Hepatocyte (in vitro differentiated cells): ENCODE measurements at regions not wholly inside any gene's neighbourhood (a gene's known extent, or its start where the extent isn't known, plus 50 kb on each side); places are given as distances from the start of the nearest gene placed in this dataset.

ENCODE experiments used
- EZH2 ChIP-seq: fragments of 200-600 bp; sonication (generic); IDR thresholded peaks from 2 replicates; pipeline ENCODE4 v1.6.1; 2016; ENCODE audit warnings: antibody characterized with exemption, mild to moderate bottlenecking, borderline replicate concordance
- EZH2phosphoT487 ChIP-seq: fragments of 200-600 bp; sonication (generic); IDR thresholded peaks from one replicate; pipeline ENCODE4 v1.6.1; 2018; ENCODE audit warnings: antibody characterized with exemption, mild to moderate bottlenecking, low read depth, moderate library complexity; ENCODE audit not compliant: unreplicated experiment, severe bottlenecking
- TF ChIP-seq, protein P1 (sequence below): fragments of 200-600 bp; sonication (generic); IDR thresholded peaks from 2 replicates; pipeline ENCODE4 v1.5.1; 2016; ENCODE audit warnings: antibody characterized with exemption, mild to moderate bottlenecking; ENCODE audit not compliant: poor library complexity

DNA sequence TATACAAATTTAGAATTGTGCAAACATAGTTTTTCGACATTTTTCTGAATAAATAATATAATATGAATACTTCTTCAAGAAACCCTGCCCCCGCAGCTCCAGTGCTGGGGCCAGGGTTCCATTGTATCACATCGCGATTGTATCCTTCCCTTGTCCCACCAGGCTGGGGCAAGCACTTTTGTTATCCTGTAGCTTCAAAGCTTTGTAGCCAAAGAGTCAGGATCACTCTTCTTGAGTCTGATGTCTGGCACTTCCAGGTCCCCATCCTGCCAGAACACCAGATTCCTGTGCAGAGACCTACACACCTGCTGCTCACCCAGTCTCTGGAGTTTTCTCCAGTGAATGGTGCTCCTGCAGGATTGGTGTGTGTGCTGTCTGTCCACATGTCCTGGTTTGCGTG, 186.9 kb downstream of the ASB1 start:
- TF ChIP-seq, protein P1, sequence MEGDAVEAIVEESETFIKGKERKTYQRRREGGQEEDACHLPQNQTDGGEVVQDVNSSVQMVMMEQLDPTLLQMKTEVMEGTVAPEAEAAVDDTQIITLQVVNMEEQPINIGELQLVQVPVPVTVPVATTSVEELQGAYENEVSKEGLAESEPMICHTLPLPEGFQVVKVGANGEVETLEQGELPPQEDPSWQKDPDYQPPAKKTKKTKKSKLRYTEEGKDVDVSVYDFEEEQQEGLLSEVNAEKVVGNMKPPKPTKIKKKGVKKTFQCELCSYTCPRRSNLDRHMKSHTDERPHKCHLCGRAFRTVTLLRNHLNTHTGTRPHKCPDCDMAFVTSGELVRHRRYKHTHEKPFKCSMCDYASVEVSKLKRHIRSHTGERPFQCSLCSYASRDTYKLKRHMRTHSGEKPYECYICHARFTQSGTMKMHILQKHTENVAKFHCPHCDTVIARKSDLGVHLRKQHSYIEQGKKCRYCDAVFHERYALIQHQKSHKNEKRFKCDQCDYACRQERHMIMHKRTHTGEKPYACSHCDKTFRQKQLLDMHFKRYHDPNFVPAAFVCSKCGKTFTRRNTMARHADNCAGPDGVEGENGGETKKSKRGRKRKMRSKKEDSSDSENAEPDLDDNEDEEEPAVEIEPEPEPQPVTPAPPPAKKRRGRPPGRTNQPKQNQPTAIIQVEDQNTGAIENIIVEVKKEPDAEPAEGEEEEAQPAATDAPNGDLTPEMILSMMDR: no peak
- TF ChIP-seq EZH2 (no peak), EZH2phosphoT487 (no peak)
